Thyroid gland (tissue), 4 donors: ENCODE measurements at regions not wholly inside any gene's neighbourhood (a gene's known extent, or its start where the extent isn't known, plus 50 kb on each side); places are given as distances from the start of the nearest gene placed in this dataset.

Experiments used
- CTCF ChIP-seq, 6 experiments: fragments of 200-600 bp in 3 of 6; fragments of 450-650 bp in 3 of 6; sonication (generic) in 3 of 6; IDR thresholded peaks; one replicate each; pipeline ENCODE4 v1.5.1; 2016 to 2019; ENCODE audit warnings: antibody characterized with exemption in 6 of 6, mild to moderate bottlenecking in 2 of 6, inconsistent platforms in 1 of 6, moderate library complexity in 1 of 6
- POLR2A ChIP-seq, 2 donors: fragments of 450-650 bp; IDR thresholded peaks; one replicate each; pipeline ENCODE4 v1.6.1; 2017; ENCODE audit warnings: antibody characterized with exemption in 2 of 2, mild to moderate bottlenecking in 2 of 2, moderate library complexity in 1 of 2

DNA sequence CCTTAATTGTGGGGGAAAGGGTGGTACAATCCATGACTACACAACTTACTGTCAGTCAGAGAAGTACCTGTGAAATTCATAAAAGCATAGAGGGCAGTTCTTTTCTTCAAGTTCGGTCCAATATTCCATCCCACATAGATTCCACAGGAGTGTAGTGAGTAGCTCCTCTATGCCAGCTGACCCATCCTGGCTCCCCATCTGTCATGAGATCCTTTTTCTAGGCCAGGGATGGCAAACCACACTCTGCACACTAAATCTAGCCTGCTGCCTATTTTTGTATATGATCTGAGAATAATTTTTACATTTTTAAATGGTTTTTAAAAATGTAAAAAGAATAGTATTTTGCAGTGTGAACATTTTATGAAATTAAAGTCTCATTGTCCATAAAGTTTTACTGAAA is 107.0 kb upstream of the TSPAN2 start:
- TF ChIP-seq CTCF (IDR thresholded peaks at IDR 0.05) (no peak), POLR2A (IDR thresholded peaks at IDR 0.05) (no peak)
